ENCODE measurements at regions not wholly inside any gene's neighbourhood (a gene's known extent, or its start where the extent isn't known, plus 50 kb on each side); places are given as distances from the start of the nearest gene placed in this dataset.

GRCh38 chr9:785997-786396 lies 55.5 kb upstream of the DMRT1 start:
- no peak for TF ChIP-seq EZH2 (IDR thresholded peaks at IDR 0.05; ENCODE audit: low read length, unreplicated experiment)
- no peak for TF ChIP-seq CTCF (conservative IDR thresholded peaks at IDR 0.05; ENCODE audit: low read depth, low read length)
- no peak for TF ChIP-seq EZH2phosphoT487 (IDR thresholded peaks at IDR 0.05; ENCODE audit: borderline replicate concordance, low read length)
